Brain microvascular endothelial cell (primary cell): ENCODE measurements at regions not wholly inside any gene's neighbourhood (a gene's known extent, or its start where the extent isn't known, plus 50 kb on each side); places are given as distances from the start of the nearest gene placed in this dataset.

Experiments
- DNase-seq: peaks from one replicate; pipeline ENCODE4 v3.0.0-alpha.2; 2020
- H3K27ac ChIP-seq: fragments of 250-450 bp; sonication (Bioruptor Pico); 2 replicates; pipeline ENCODE4 v1.5.1; 2020; ENCODE audit warnings: mild to moderate bottlenecking, moderate library complexity
- H3K27me3 ChIP-seq: fragments of 250-450 bp; sonication (Bioruptor Pico); replicated peaks from 2 replicates; pipeline ENCODE4 v1.5.1; 2020; ENCODE audit warnings: mild to moderate bottlenecking
- H3K36me3 ChIP-seq: fragments of 250-450 bp; sonication (Bioruptor Pico); replicated peaks from 2 replicates; pipeline ENCODE4 v1.5.1; 2020; ENCODE audit warnings: mild to moderate bottlenecking
- H3K4me3 ChIP-seq: 2 replicates; pipeline ENCODE4 v1.5.1; 2011; ENCODE audit warnings: low read depth, mild to moderate bottlenecking, control low read depth, low read length, moderate library complexity
- in situ Hi-C: cut with HindIII; loops from 2 replicates; pipeline ENCODE4 v1.10.0; 2017; ENCODE audit warnings: low sequenced_read_pairs, low pct_ligation_motif_present
- TF ChIP-seq, protein P1 (sequence below): IDR thresholded peaks from 2 replicates; pipeline ENCODE4 v1.5.1; 2011; ENCODE audit warnings: low read depth, mild to moderate bottlenecking, moderate library complexity, low read length, control low read depth, inconsistent platforms; ENCODE audit errors: missing control alignments

DNA sequence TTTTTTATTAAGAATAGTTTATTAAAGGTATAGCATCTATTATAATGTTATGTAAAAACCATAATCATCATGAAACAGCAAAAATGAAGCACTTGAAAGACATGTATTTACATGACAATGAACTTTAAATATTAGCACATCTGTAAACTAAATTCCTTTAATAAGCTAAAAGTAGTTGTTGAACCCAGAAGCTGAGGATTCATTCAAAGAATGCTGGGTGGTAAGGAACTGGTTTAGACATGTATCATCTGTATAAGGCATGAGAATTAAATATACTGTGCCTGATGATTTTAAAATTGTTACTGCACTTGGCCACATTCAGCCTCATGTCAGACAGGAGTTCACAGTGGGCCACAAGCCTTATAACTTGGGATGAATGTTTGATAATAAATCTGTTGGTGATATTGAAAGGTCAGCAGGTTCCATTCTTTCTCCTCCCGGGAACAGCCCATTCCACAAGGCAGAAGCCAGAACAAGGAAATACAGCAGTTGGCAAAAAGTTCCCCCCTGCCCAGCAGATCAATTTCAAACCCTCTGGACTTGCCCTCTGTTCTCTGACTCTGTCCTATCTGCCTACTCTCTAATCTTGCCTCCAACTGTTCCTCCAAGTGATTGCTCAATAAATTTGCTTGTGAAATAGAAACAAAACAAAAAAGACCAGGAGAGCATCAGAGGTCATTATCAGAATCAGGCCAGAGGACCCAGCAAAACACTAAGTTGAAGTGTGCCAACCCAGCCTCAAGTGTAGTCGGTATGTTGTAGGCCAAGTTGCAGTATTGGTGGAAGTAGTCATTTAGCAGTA is 49.8 kb upstream of the TEX264 start:
- H3K27me3 ChIP-seq, result no peaks in the 10 kb centered on the region

More for the DNA sequence above, 49.8 kb upstream of the TEX264 start:
- TF ChIP-seq, protein P1, sequence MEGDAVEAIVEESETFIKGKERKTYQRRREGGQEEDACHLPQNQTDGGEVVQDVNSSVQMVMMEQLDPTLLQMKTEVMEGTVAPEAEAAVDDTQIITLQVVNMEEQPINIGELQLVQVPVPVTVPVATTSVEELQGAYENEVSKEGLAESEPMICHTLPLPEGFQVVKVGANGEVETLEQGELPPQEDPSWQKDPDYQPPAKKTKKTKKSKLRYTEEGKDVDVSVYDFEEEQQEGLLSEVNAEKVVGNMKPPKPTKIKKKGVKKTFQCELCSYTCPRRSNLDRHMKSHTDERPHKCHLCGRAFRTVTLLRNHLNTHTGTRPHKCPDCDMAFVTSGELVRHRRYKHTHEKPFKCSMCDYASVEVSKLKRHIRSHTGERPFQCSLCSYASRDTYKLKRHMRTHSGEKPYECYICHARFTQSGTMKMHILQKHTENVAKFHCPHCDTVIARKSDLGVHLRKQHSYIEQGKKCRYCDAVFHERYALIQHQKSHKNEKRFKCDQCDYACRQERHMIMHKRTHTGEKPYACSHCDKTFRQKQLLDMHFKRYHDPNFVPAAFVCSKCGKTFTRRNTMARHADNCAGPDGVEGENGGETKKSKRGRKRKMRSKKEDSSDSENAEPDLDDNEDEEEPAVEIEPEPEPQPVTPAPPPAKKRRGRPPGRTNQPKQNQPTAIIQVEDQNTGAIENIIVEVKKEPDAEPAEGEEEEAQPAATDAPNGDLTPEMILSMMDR, result no peak
- in situ Hi-C loops, result no loop called here
- no peaks in the 10 kb centered on the region for H3K36me3 ChIP-seq
- H3K4me3 ChIP-seq, result no peak overlapping the region
- DNase-seq, result no peak
- H3K27ac ChIP-seq, result no peak overlapping the region
